Lung (tissue), 11 donors: ENCODE measurements at regions not wholly inside any gene's neighbourhood (a gene's known extent, or its start where the extent isn't known, plus 50 kb on each side); places are given as distances from the start of the nearest gene placed in this dataset.

Experiments
- ATAC-seq: fragments of 200-7000 bp; cut with Tn5 transposase; one replicate; pipeline ENCODE4 v1.9.1; 2020; ENCODE audit warnings: moderate number of reproducible peaks; ENCODE audit not compliant: insufficient read depth, low FRiP score
- DNase-seq, 3 donors: peaks; one replicate each; pipeline ENCODE4 v3.0.0-alpha.2; 2013 to 2017
- H3K27ac ChIP-seq, 2 donors: one replicate each; pipeline ENCODE4 v1.5.1; 2013; ENCODE audit warnings: mild to moderate bottlenecking in 2 of 2, moderate library complexity in 2 of 2, control low read depth in 1 of 2, inconsistent platforms in 1 of 2, low read depth in 1 of 2, low read length in 1 of 2
- H3K27me3 ChIP-seq, 3 donors: one replicate each; pipeline ENCODE4 v1.5.1; 2013; ENCODE audit warnings: low read length in 2 of 3; ENCODE audit not compliant: control insufficient read depth in 3 of 3, insufficient read depth in 3 of 3
- H3K36me3 ChIP-seq, 4 donors: one replicate each; pipeline ENCODE4 v1.5.1; 2013; ENCODE audit warnings: low read length in 4 of 4, mild to moderate bottlenecking in 1 of 4, moderate library complexity in 1 of 4; ENCODE audit not compliant: control insufficient read depth in 4 of 4, insufficient read depth in 4 of 4
- H3K4me1 ChIP-seq, 5 donors: one replicate each; pipeline ENCODE4 v1.5.1; 2013; ENCODE audit warnings: low read length in 5 of 5, mild to moderate bottlenecking in 2 of 5, moderate library complexity in 1 of 5; ENCODE audit not compliant: control insufficient read depth in 5 of 5, insufficient read depth in 5 of 5
- H3K4me3 ChIP-seq: one replicate; pipeline ENCODE4 v1.5.1; 2013; ENCODE audit warnings: mild to moderate bottlenecking, control low read depth, moderate library complexity
- H3K9ac ChIP-seq, 2 donors: one replicate each; pipeline ENCODE4 v1.5.1; 2013; ENCODE audit warnings: low read length in 2 of 2, control low read depth in 1 of 2; ENCODE audit not compliant: insufficient read depth in 1 of 2
- H3K9me3 ChIP-seq, 4 donors: one replicate each; pipeline ENCODE4 v1.5.1; 2013; ENCODE audit warnings: low read length in 3 of 4, mild to moderate bottlenecking in 1 of 4, moderate library complexity in 1 of 4; ENCODE audit not compliant: control insufficient read depth in 4 of 4, insufficient read depth in 3 of 4
- CTCF ChIP-seq: IDR thresholded peaks from 2 replicates; pipeline ENCODE4 v1.5.1; 2012; ENCODE audit warnings: mild to moderate bottlenecking; ENCODE audit errors: control extremely low read depth, extremely low read depth
- WGBS, 2 donors: extraction: QIAGEN DNeasy Blood & Tissue Kit; methylation state at CpG; one replicate each; pipeline ENCODE4 v1.1.7; 2013; 5-methylcytosine and 5-hydroxymethylcytosine counted together
- donor health status: control.
- donor health status: control.
- donor health status: Bipolar disorder and iron deficiency.
- donor health status: healthy.
- donor health status: DM: yes; HTN: yes; CAD: no.

- peaks cover 0 to 13% (median 0%) of the 10 kb centered on the region in 5 donors for H3K4me1 ChIP-seq
- no peaks in the 10 kb centered on the region for H3K36me3 ChIP-seq
- H3K9me3 ChIP-seq, result peaks cover 0 to 4% (median 0%) of the 10 kb centered on the region in 4 donors
- DNase-seq (peak; percentile 48 to 62 (median 59)), ATAC-seq (no peak)
- TF ChIP-seq CTCF, result peak; percentile 57
- H3K27me3 ChIP-seq, result no peaks in the 10 kb centered on the region
- 72 to 73% methylated on average over 8 of the region's 8 CpGs for WGBS, 2 donors
- no peak overlapping the region for H3K27ac ChIP-seq
- no peak overlapping the region for H3K4me3 ChIP-seq
- no peak overlapping the region for H3K9ac ChIP-seq
Observed at GRCh38 chr2:7672027-7672684, 754.9 kb downstream of the RNF144A start.

GRCh38 chr2:7672685-7673071 is 755.5 kb downstream of the RNF144A start:
- 92 to 95% methylated on average over 5 of the region's 5 CpGs for WGBS, 2 donors
- Histone ChIP-seq H3K9me3 (peaks cover 0 to 4% (median 0%) of the 10 kb centered on the region in 4 donors), H3K27me3 (no peaks in the 10 kb centered on the region), H3K4me1 (peaks cover 0 to 13% (median 0%) of the 10 kb centered on the region in 5 donors), H3K27ac (no peak overlapping the region), H3K36me3 (no peaks in the 10 kb centered on the region), H3K9ac (no peak overlapping the region), H3K4me3 (no peak overlapping the region)
- ATAC-seq (no peak), DNase-seq (no peak)
- TF ChIP-seq CTCF, result no peak

GRCh38 chr2:7673101-7673500 is 755.9 kb downstream of the RNF144A start:
- no peaks in the 10 kb centered on the region for H3K27me3 ChIP-seq
- H3K36me3 ChIP-seq, result no peaks in the 10 kb centered on the region
- peaks cover 0 to 4% (median 0%) of the 10 kb centered on the region in 4 donors for H3K9me3 ChIP-seq
- WGBS, 2 donors, result 70 to 82% methylated on average over 5 of the region's 5 CpGs
- no peak for TF ChIP-seq CTCF
- H3K4me1 ChIP-seq, result peaks cover 0 to 13% (median 0%) of the 10 kb centered on the region in 5 donors
- no peak overlapping the region for H3K4me3 ChIP-seq
- DNase-seq (no peak), ATAC-seq (no peak)
- H3K27ac ChIP-seq, result no peak overlapping the region
- no peak overlapping the region for H3K9ac ChIP-seq

DNA sequence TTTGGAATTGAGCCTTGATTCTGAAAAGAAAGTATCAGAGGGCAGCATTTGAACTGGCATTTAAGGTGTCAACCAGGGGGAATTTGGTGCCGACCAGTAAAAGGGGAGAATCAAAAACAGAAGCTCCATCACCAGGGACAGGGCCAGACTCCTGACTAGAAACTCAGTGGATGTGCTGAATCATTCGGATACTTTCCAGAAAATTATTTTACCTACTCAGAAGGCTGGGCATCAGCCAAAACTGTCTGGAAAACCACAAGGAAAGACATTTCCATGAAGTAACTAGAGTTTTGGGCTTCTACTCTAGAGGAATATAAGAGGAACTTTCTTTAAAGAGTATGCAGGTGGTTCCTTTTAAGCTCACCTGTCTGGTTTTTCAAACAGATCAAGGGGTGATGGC is 756.6 kb downstream of the RNF144A start:
- H3K9me3 ChIP-seq, result peaks cover 0 to 4% (median 0%) of the 10 kb centered on the region in 4 donors
- TF ChIP-seq CTCF, result no peak
- 91 to 92% methylated on average over 2 of the region's 2 CpGs for WGBS, 2 donors
- no peaks in the 10 kb centered on the region for H3K27me3 ChIP-seq
- ATAC-seq (no peak), DNase-seq (no peak)
- H3K36me3 ChIP-seq, result no peaks in the 10 kb centered on the region
- H3K4me3 ChIP-seq, result no peak overlapping the region
- H3K9ac ChIP-seq, result no peak overlapping the region
- no peak overlapping the region for H3K27ac ChIP-seq
- H3K4me1 ChIP-seq, result peaks cover 0 to 13% (median 0%) of the 10 kb centered on the region in 5 donors
